SH-SY5Y (cell line): ENCODE measurements at regions not wholly inside any gene's neighbourhood (a gene's known extent, or its start where the extent isn't known, plus 50 kb on each side); places are given as distances from the start of the nearest gene placed in this dataset.

Experiments
- GATA2 ChIP-seq: IDR thresholded peaks from 2 replicates; pipeline ENCODE4 v1.6.1; 2011; ENCODE audit warnings: mild to moderate bottlenecking, low read depth, low read length
- GATA3 ChIP-seq: IDR thresholded peaks from 2 replicates; pipeline ENCODE4 v1.6.1; 2011; ENCODE audit warnings: low read depth, mild to moderate bottlenecking, low read length, moderate library complexity

- TF ChIP-seq GATA2 (no peak), GATA3 (no peak)
Measured at GRCh38 chr14:84490081-84490480, 1039.9 kb upstream of the FLRT2 start.
